Ascending aorta (tissue), 2 donors: ENCODE measurements at regions not wholly inside any gene's neighbourhood (a gene's known extent, or its start where the extent isn't known, plus 50 kb on each side); places are given as distances from the start of the nearest gene placed in this dataset.

Experiments used
- DNase-seq, 2 donors: peaks; one replicate each; pipeline ENCODE4 v3.0.0-alpha.2; 2019; ENCODE audit warnings: low spot score in 2 of 2
- H3K27ac ChIP-seq, 2 donors: fragments of 200-600 bp; sonication (generic); one replicate each; pipeline ENCODE4 v1.5.1; 2016 to 2017; ENCODE audit warnings: mild to moderate bottlenecking in 1 of 2
- H3K27me3 ChIP-seq: fragments of 200-600 bp; sonication (generic); one replicate; pipeline ENCODE4 v1.5.1; 2017
- H3K36me3 ChIP-seq, 2 donors: fragments of 200-600 bp; sonication (generic); one replicate each; pipeline ENCODE4 v1.5.1; 2016
- H3K4me1 ChIP-seq, 2 donors: fragments of 200-600 bp; sonication (generic); one replicate each; pipeline ENCODE4 v1.5.1; 2016 to 2017; ENCODE audit warnings: mild to moderate bottlenecking in 1 of 2
- H3K4me3 ChIP-seq, 2 donors: fragments of 200-600 bp; sonication (generic); one replicate each; pipeline ENCODE4 v1.5.1; 2016 to 2017; ENCODE audit warnings: mild to moderate bottlenecking in 1 of 2
- H3K9me3 ChIP-seq, 2 donors: fragments of 200-600 bp; sonication (generic); one replicate each; pipeline ENCODE4 v1.5.1; 2016
- CTCF ChIP-seq, 3 experiments: fragments of 200-600 bp in 2 of 3; fragments of 450-650 bp in 1 of 3; sonication (generic) in 2 of 3; IDR thresholded peaks; one replicate each; pipeline ENCODE4 v1.5.1; 2016 to 2019; ENCODE audit warnings: antibody characterized with exemption in 3 of 3, mild to moderate bottlenecking in 1 of 3, moderate library complexity in 1 of 3
- intact Hi-C: fragments of 100-400 bp; cut with DNase I; formaldehyde crosslinking; loops from one replicate; pipeline ENCODE4 v1.15.1; 2023

GRCh38 chr2:109681633-109682380 is 67.6 kb downstream of the SOWAHC start:
- no peak overlapping the region for H3K27ac ChIP-seq
- intact Hi-C loops: no loop called here
- H3K9me3 ChIP-seq: no peaks in the 10 kb centered on the region
- H3K4me1 ChIP-seq: peaks cover 0 to 7% of the 10 kb centered on the region in 2 donors
- no peak for TF ChIP-seq CTCF (IDR thresholded peaks at IDR 0.05)
- no peaks in the 10 kb centered on the region for H3K36me3 ChIP-seq
- no peaks in the 10 kb centered on the region for H3K27me3 ChIP-seq
- no peak overlapping the region for H3K4me3 ChIP-seq
- DNase-seq: no peak

GRCh38 chr2:109683452-109683851 is 69.3 kb downstream of the SOWAHC start:
- TF ChIP-seq CTCF (IDR thresholded peaks at IDR 0.05): no peak
- Histone ChIP-seq H3K4me3 (no peak overlapping the region), H3K9me3 (no peaks in the 10 kb centered on the region), H3K4me1 (peaks cover 0 to 7% of the 10 kb centered on the region in 2 donors), H3K27me3 (no peaks in the 10 kb centered on the region), H3K27ac (peak overlapping the region; percentile 36 to 53), H3K36me3 (no peaks in the 10 kb centered on the region)
- intact Hi-C loops: no loop called here
- DNase-seq: no peak

- intact Hi-C loops: no loop called here
- no peak overlapping the region for H3K27ac ChIP-seq
- no peaks in the 10 kb centered on the region for H3K27me3 ChIP-seq
- no peak for DNase-seq
- H3K9me3 ChIP-seq: no peaks in the 10 kb centered on the region
- no peak overlapping the region for H3K4me3 ChIP-seq
- TF ChIP-seq CTCF (IDR thresholded peaks at IDR 0.05): no peak
- H3K36me3 ChIP-seq: no peaks in the 10 kb centered on the region
- H3K4me1 ChIP-seq: peaks cover 2 to 9% of the 10 kb centered on the region in 2 donors
Measured at GRCh38 chr2:109685453-109685852, 71.3 kb downstream of the SOWAHC start.

GRCh38 chr2:109686921-109687320 is 72.8 kb downstream of the SOWAHC start:
- DNase-seq: no peak
- no peak overlapping the region for H3K4me3 ChIP-seq
- intact Hi-C loops: no loop called here
- no peaks in the 10 kb centered on the region for H3K27me3 ChIP-seq
- TF ChIP-seq CTCF (IDR thresholded peaks at IDR 0.05): no peak
- no peak overlapping the region for H3K27ac ChIP-seq
- no peaks in the 10 kb centered on the region for H3K9me3 ChIP-seq
- H3K4me1 ChIP-seq: peaks cover 13 to 14% of the 10 kb centered on the region in 2 donors
- H3K36me3 ChIP-seq: no peaks in the 10 kb centered on the region

GRCh38 chr2:109689182-109689930 is 75.2 kb downstream of the SOWAHC start:
- intact Hi-C loops: no loop called here
- no peak for DNase-seq
- Histone ChIP-seq H3K27ac (peak overlapping the region; percentile 78 to 79), H3K4me1 (peaks cover 19 to 23% of the 10 kb centered on the region in 2 donors), H3K36me3 (no peaks in the 10 kb centered on the region), H3K4me3 (no peak overlapping the region), H3K9me3 (no peaks in the 10 kb centered on the region), H3K27me3 (no peaks in the 10 kb centered on the region)
- TF ChIP-seq CTCF (IDR thresholded peaks at IDR 0.05): no peak
